ENCODE measurements at regions not wholly inside any gene's neighbourhood (a gene's known extent, or its start where the extent isn't known, plus 50 kb on each side); places are given as distances from the start of the nearest gene placed in this dataset.

DNA sequence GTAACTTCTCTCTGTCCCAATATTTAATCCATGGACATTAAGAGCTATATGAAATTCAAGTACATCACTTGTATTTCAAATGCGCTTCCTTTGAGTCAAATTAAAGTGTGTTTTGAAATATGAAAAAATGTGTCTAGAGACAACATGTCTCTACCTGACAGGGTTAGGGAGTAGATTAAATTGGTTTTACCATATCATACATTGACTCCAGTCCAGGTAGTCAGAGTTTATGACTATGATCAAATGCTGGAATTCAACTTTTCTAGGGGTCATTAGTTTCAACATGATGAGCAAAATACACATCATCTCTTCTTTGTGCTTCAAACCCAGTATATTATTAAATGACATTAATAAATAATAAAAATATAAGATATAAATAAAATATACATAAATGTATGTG lies 259.2 kb downstream of the CDH10 start:
- DNase-seq: no peak

DNA sequence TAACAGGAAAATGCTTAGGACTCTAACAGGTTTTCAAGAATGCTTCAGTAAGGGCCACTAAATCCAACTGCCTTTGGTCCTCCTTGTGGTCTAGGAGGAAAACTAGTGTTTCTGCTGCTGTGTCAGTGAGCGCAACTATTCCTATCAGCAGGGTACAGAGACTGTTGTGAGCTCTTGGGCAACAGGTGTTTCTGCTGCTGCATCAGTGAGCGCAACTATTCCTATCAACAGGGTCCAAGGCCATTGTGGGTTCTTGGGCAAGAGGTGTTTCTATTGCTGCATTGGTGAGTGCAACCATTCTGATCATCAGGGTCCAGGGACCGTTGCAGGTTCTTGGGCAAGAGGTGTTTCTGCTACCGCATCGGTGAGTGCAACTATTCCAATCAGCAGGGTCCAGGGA lies 256.3 kb downstream of the CDH10 start:
- no peak for DNase-seq

DNA sequence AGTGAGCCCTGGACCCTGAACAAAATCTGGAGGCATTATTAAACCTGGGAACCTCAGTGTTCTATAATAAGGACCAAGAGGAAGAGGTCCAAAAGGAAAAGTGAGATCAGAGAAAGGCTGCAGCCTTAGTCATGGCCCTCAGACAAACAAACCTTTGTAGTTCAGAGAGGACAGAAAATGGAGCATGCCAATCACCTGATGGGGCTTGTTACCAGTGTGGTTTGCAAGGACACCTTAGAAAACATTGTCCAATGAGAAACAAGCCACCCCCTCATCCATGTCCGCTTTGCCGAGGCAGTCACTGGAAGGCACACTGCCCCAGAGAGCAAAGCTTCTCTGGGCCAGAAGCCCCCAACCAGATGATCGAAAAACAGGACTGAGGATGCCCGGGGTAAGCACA lies 254.8 kb downstream of the CDH10 start:
- no peak for DNase-seq

DNA sequence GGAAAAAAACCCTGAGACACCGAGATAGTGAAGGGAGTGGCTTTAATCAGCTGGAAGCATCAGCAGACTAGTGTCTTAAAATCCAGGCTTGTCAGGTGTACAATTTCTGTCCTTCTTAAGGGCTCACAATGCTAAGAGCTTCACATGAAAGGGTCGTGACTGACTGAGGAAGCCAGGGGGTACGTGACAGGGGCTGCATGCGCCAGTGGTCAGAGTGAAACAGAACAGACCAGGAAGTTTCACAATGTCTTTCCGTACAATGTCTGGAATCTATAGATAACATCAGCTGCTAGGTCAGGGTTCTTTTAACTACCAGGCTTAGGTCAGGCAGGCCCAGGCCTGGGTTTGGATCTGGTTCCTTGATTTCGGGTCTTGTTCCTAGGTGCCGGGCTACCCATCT lies 253.0 kb downstream of the CDH10 start:
- DNase-seq: no peak

DNA sequence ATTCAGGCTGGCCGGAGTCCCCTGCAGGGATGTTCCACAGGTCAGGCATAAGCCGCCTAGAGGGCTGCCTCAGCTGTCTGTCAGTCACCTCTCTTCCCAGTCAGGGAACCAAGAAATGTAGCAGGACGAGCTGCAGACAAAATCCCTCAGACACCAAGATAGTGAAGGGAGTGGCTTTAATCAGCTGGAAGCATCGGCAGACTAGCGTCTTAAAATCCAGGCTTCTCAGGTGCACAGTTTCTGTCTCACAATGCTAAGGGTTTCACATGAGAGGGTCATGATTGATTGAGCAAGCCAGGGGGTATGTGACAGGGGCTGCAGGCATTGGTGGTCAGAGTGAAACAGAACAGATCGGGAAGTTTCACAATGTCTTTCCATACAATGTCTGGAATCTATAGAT lies 247.2 kb downstream of the CDH10 start:
- DNase-seq: no peak

DNA sequence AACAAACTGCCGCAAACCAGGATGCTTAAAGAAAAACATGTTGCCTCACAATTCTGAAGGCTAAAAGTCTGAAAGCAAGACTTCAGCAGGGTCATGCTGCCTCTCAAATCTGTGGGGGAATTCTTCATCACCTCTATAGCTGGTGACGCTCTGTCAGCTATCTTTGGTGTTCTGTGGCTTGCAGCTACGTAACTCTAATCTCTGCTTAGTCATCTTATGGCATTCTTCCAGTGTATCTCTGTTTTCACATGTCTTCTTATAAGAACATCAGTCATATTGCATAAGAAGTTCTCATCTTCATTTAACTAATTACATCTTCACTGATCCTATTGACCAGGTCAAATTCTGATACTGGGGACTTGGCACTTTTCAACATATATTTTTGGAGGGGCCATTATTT lies 243.0 kb downstream of the CDH10 start:
- DNase-seq: no peak

DNA sequence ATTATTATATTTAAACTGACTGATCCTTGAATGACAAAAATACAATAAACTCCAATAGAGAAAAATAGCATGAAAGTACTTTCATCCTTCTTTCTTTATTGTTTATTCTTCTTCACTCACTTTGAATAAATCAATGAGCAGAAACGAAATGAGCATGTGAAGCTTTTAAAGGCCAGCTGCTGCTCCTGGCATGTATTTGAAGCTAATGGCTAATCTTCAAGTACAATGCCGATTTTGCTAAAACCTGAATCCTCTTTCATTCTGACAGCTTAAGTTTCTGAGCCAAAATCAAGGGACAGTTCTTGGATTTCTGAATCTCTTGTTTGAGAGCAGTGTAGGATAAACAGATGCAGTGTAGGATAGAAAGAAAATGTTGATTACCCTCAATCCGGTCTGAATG lies 237.3 kb downstream of the CDH10 start:
- DNase-seq: no peak

DNA sequence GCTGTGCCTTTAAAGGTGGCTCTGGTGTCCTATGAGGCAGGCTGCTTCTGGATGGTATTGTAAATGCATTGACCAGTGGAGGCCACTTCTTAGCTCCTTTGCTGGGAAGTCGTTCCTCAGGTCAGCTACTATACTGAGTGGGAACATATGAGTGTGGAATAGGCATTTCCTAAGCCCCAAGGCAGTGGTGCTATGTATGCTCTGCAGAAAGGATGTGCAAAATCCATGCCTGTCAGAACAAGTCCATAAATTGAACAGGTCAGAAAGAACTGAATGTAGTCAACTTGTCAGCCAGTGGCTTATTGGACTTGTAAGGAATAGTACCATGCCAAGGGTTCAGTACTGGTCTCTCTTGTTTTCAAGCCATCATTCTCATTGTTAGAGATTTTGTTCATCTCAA lies 216.4 kb downstream of the CDH10 start:
- no peak for DNase-seq

DNA sequence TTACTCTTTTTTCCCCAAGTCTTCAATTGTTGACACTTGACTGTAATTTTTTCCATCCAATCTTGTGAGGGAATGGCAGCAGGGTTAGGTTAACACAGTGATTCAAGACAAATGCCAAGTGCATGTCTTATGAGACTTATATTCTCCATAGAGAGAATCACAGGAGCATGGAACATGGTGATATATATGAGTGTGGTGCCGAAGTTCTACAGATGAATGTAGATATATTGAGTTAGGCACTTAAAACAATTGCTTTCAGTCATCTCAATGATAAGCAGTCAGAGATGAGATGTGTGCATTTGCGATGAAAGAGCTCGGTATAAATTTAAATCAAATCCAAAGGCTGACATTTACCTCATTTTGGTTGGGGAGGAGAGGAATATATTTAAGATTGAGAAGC lies 211.2 kb downstream of the CDH10 start:
- no peak for DNase-seq
